ENCODE measurements at regions not wholly inside any gene's neighbourhood (a gene's known extent, or its start where the extent isn't known, plus 50 kb on each side); places are given as distances from the start of the nearest gene placed in this dataset.

- Histone ChIP-seq H3K4me3 (ENCODE audit: low read depth, low read length) (no peak overlapping the region), H3K4me1 (peaks cover 9% of the 10 kb centered on the region), H3K9me3 (no peaks in the 10 kb centered on the region), H3K27me3 (no peaks in the 10 kb centered on the region), H3K36me3 (no peaks in the 10 kb centered on the region)
- DNase-seq: no peak
- TF ChIP-seq CTCF (IDR thresholded peaks at IDR 0.05; ENCODE audit: low read depth, low read length): no peak
Observed at GRCh38 chr3:71910108-71910507, 125.2 kb upstream of the PROK2 start.

DNA sequence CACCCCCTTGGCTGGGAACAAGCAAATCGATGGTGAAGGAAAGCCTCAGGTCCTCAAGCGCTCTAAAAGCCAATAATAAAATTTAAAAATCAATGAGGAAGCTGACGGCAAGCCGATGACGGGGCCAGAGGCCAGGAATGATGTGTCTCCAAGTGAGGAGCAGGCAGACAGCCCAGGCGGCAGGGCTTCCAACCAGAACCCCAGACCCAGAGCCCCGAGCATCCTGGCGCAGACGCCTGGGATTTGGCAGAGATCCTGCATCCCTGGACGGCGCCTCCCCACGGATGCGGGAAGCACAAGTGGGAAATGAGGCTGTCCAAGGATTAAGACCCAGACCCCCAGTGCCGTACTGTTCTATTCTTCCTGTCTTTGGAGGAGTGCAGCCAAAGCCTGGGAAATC is 123.0 kb upstream of the PROK2 start:
- H3K4me3 ChIP-seq (ENCODE audit: low read depth, low read length): peak overlapping the region; percentile 40
- peaks cover 9% of the 10 kb centered on the region for H3K4me1 ChIP-seq
- H3K27me3 ChIP-seq: no peaks in the 10 kb centered on the region
- no peaks in the 10 kb centered on the region for H3K9me3 ChIP-seq
- peak; percentile 11; the same call in 1 of the 2 replicates for TF ChIP-seq CTCF (IDR thresholded peaks at IDR 0.05; ENCODE audit: low read depth, low read length)
- H3K36me3 ChIP-seq: no peaks in the 10 kb centered on the region
- DNase-seq: peak; percentile 77

GRCh38 chr3:71906976-71907375 is 122.0 kb upstream of the PROK2 start:
- no peak for DNase-seq
- no peaks in the 10 kb centered on the region for H3K9me3 ChIP-seq
- H3K36me3 ChIP-seq: no peaks in the 10 kb centered on the region
- H3K4me1 ChIP-seq: peaks cover 9% of the 10 kb centered on the region
- no peak for TF ChIP-seq CTCF (IDR thresholded peaks at IDR 0.05; ENCODE audit: low read depth, low read length)
- H3K27me3 ChIP-seq: no peaks in the 10 kb centered on the region
- H3K4me3 ChIP-seq (ENCODE audit: low read depth, low read length): no peak overlapping the region

GRCh38 chr3:71905426-71905825 is 120.5 kb upstream of the PROK2 start:
- TF ChIP-seq CTCF (IDR thresholded peaks at IDR 0.05; ENCODE audit: low read depth, low read length): no peak
- no peaks in the 10 kb centered on the region for H3K9me3 ChIP-seq
- H3K27me3 ChIP-seq: no peaks in the 10 kb centered on the region

DNA sequence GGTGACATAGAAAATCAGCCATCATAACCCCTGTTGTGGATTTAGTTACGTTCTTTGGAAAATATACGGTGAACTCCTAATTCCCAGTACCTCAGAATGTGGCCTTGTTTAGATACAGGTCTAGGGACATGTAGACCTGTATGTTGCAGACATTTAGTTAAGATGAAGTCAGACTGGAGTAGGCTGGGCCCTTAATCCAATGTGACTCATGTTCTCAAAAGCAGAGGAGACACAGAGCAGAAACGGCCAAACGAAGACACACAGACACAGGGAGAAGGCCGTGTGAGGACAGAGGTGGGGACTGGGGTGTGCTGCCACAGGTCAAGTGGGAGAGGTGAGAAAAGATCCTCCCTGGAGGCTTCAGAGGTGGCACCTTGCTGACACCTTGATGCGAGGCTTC is 119.0 kb upstream of the PROK2 start:
- H3K4me1 ChIP-seq: peaks cover 9% of the 10 kb centered on the region
- H3K4me3 ChIP-seq (ENCODE audit: low read depth, low read length): no peak overlapping the region
- H3K9me3 ChIP-seq: no peaks in the 10 kb centered on the region
- H3K27me3 ChIP-seq: no peaks in the 10 kb centered on the region
- TF ChIP-seq CTCF (IDR thresholded peaks at IDR 0.05; ENCODE audit: low read depth, low read length): no peak
- no peaks in the 10 kb centered on the region for H3K36me3 ChIP-seq
- no peak for DNase-seq

More at GRCh38 chr3:71905426-71905825, 120.5 kb upstream of the PROK2 start:
- peaks cover 9% of the 10 kb centered on the region for H3K4me1 ChIP-seq
- H3K36me3 ChIP-seq: no peaks in the 10 kb centered on the region
- no peak overlapping the region for H3K4me3 ChIP-seq (ENCODE audit: low read depth, low read length)
- no peak for DNase-seq

DNA sequence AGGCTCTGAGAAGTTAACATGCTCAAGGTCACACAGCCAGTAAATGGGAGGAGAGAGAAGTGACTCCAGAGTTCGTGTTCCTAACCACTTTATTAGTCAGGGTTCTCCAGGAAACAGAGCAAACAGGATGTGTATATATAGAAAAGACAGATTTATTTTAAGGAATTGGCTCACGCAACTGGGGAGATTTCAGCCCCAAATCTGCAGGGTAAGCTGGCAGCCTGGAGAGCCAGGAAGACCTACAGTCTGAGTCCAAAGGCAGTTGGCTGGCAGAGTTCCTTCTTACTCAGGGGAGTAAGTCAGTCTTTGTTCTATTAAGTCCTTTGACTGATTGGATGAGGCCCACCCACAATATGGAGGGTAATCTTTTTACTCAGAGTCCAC is 118.2 kb upstream of the PROK2 start:
- H3K36me3 ChIP-seq: no peaks in the 10 kb centered on the region
- no peak overlapping the region for H3K4me3 ChIP-seq (ENCODE audit: low read depth, low read length)
- DNase-seq: no peak
- TF ChIP-seq CTCF (IDR thresholded peaks at IDR 0.05; ENCODE audit: low read depth, low read length): no peak
- H3K27me3 ChIP-seq: no peaks in the 10 kb centered on the region
- no peaks in the 10 kb centered on the region for H3K9me3 ChIP-seq
- H3K4me1 ChIP-seq: peaks cover 5% of the 10 kb centered on the region; the same call in 1 of the 2 replicates

Data from BE2C (cell line).